Upper lobe of left lung (tissue), 6 donors: ENCODE measurements at regions not wholly inside any gene's neighbourhood (a gene's known extent, or its start where the extent isn't known, plus 50 kb on each side); places are given as distances from the start of the nearest gene placed in this dataset.
"Not testable (repeated sequence)": the region's sequence is repeated elsewhere in the genome, so short reads cannot be mapped to it uniquely, and the experiment has no call there.

Experiments used
- ATAC-seq, 2 donors: fragments of 200-7000 bp; cut with Tn5 transposase; one replicate each; pipeline ENCODE4 v1.9.1; 2022; ENCODE audit warnings: mild to moderate bottlenecking in 2 of 2, moderate library complexity in 2 of 2; ENCODE audit not compliant: low FRiP score in 2 of 2
- DNase-seq, 2 donors: peaks; one replicate each; pipeline ENCODE4 v3.0.0-alpha.2; 2019 to 2020
- H3K27ac ChIP-seq, 4 donors: fragments of 200-600 bp; sonication (generic); one replicate each; pipeline ENCODE4 v1.5.1; 2016 to 2019
- H3K27me3 ChIP-seq, 4 donors: fragments of 200-600 bp; sonication (generic); one replicate each; pipeline ENCODE4 v1.5.1; 2017 to 2019
- H3K36me3 ChIP-seq, 4 donors: fragments of 200-600 bp; sonication (generic); one replicate each; pipeline ENCODE4 v1.5.1; 2016 to 2019
- H3K4me1 ChIP-seq, 4 donors: fragments of 200-600 bp; sonication (generic); one replicate each; pipeline ENCODE4 v1.5.1; 2018 to 2019
- H3K4me3 ChIP-seq, 4 donors: fragments of 200-600 bp; sonication (generic); one replicate each; pipeline ENCODE4 v1.5.1; 2017 to 2019; ENCODE audit warnings: mild to moderate bottlenecking in 2 of 4, moderate library complexity in 1 of 4
- H3K9me3 ChIP-seq, 4 donors: fragments of 200-600 bp; sonication (generic); one replicate each; pipeline ENCODE4 v1.5.1; 2018 to 2019
- CTCF ChIP-seq, 6 experiments: fragments of 450-650 bp in 4 of 6; fragments of 200-600 bp in 2 of 6; sonication (generic) in 2 of 6; IDR thresholded peaks; one replicate each; pipeline ENCODE4 v1.5.1; 2016 to 2019; ENCODE audit warnings: antibody characterized with exemption in 6 of 6
- EP300 ChIP-seq, 4 donors: sonication (generic); formaldehyde crosslinking; IDR thresholded peaks; one replicate each; pipeline ENCODE4 v1.5.1; 2017; ENCODE audit warnings: antibody characterized with exemption in 4 of 4, control low read depth in 2 of 4
- POLR2A ChIP-seq, 4 donors: fragments of 450-650 bp; IDR thresholded peaks; one replicate each; pipeline ENCODE4 v1.5.1; 2016 to 2017; ENCODE audit warnings: antibody characterized with exemption in 4 of 4, mild to moderate bottlenecking in 2 of 4
- POLR2AphosphoS5 ChIP-seq, 2 donors: sonication (generic); formaldehyde crosslinking; IDR thresholded peaks; one replicate each; pipeline ENCODE4 v1.5.1; 2017; ENCODE audit warnings: antibody characterized with exemption in 2 of 2
- WGBS, 2 donors: methylation state at CpG; one replicate each; pipeline ENCODE4 v1.1.5; 2017 to 2018; 5-methylcytosine and 5-hydroxymethylcytosine counted together
- donor health status: DM: no; HTN: no; CAD: no; lungs with moderate emphysema.
- donor health status: DM: no; HTN: yes; CAD: no; lungs with severe emphysema.

GRCh38 chr9:40913096-40913719 lies 215.3 kb downstream of the FOXD4L6 start:
- Histone ChIP-seq H3K36me3 (no peaks in the 10 kb centered on the region), H3K27ac (no peak overlapping the region), H3K4me1 (no peaks in the 10 kb centered on the region), H3K27me3 (no peaks in the 10 kb centered on the region), H3K9me3 (peaks cover 56 to 95% (median 89%) of the 10 kb centered on the region in 4 donors), H3K4me3 (no peak overlapping the region)
- ATAC-seq, result peak; percentile 2 to 16
- no peak for DNase-seq
- WGBS, 2 donors, result 66 to 71% methylated on average over 11 of the region's 11 CpGs
- TF ChIP-seq CTCF (IDR thresholded peaks at IDR 0.05) (no peak), POLR2AphosphoS5 (IDR thresholded peaks at IDR 0.05) (no peak), POLR2A (IDR thresholded peaks at IDR 0.05) (no peak), EP300 (IDR thresholded peaks at IDR 0.05) (no peak)

- not testable (repeated sequence) for ATAC-seq, H3K27me3 ChIP-seq, H3K4me1 ChIP-seq, H3K27ac ChIP-seq, H3K36me3 ChIP-seq, H3K4me3 ChIP-seq, DNase-seq
- WGBS, 2 donors, result 71 to 76% methylated on average over 4 of the region's 4 CpGs
- peaks cover 61 to 96% (median 94%) of the 10 kb centered on the region in 4 donors for H3K9me3 ChIP-seq
Observed at GRCh38 chr9:40912679-40913078, 215.8 kb downstream of the FOXD4L6 start.

GRCh38 chr9:40911647-40912046 lies 216.8 kb downstream of the FOXD4L6 start:
- ATAC-seq, result no peak
- no peak for TF ChIP-seq EP300 (IDR thresholded peaks at IDR 0.05)
- no peak for TF ChIP-seq POLR2A (IDR thresholded peaks at IDR 0.05)
- TF ChIP-seq POLR2AphosphoS5 (IDR thresholded peaks at IDR 0.05), result no peak
- no peak for TF ChIP-seq CTCF (IDR thresholded peaks at IDR 0.05)
- no peak for DNase-seq
- Histone ChIP-seq H3K27ac (no peak overlapping the region), H3K36me3 (no peaks in the 10 kb centered on the region), H3K9me3 (peaks cover 70 to 100% (median 98%) of the 10 kb centered on the region in 4 donors), H3K4me1 (no peaks in the 10 kb centered on the region), H3K27me3 (no peaks in the 10 kb centered on the region), H3K4me3 (no peak overlapping the region)
- WGBS, 2 donors, result 79 to 80% methylated on average over 5 of the region's 5 CpGs

- not testable (repeated sequence) for H3K36me3 ChIP-seq, H3K4me3 ChIP-seq, H3K27ac ChIP-seq, H3K4me1 ChIP-seq, H3K27me3 ChIP-seq, ATAC-seq, DNase-seq
- WGBS, 2 donors, result 77 to 78% methylated on average over 8 of the region's 8 CpGs
- H3K9me3 ChIP-seq, result peaks cover 74 to 100% (median 98%) of the 10 kb centered on the region in 4 donors
Observed at GRCh38 chr9:40910995-40911394, 217.5 kb downstream of the FOXD4L6 start.

- no peak for TF ChIP-seq EP300 (IDR thresholded peaks at IDR 0.05)
- TF ChIP-seq CTCF (IDR thresholded peaks at IDR 0.05), result no peak
- TF ChIP-seq POLR2AphosphoS5 (IDR thresholded peaks at IDR 0.05), result no peak
- no peak for TF ChIP-seq POLR2A (IDR thresholded peaks at IDR 0.05)
- 80 to 86% methylated on average over 4 of the region's 4 CpGs for WGBS, 2 donors
- ATAC-seq, result no peak
- DNase-seq, result no peak
- Histone ChIP-seq H3K9me3 (peaks cover 73 to 100% (median 99%) of the 10 kb centered on the region in 4 donors), H3K27me3 (no peaks in the 10 kb centered on the region), H3K4me1 (no peaks in the 10 kb centered on the region), H3K4me3 (no peak overlapping the region), H3K36me3 (no peaks in the 10 kb centered on the region), H3K27ac (no peak overlapping the region)
Observed at GRCh38 chr9:40909821-40910220, 218.7 kb downstream of the FOXD4L6 start.

GRCh38 chr9:40909111-40909510 lies 219.4 kb downstream of the FOXD4L6 start:
- H3K27me3 ChIP-seq, H3K4me1 ChIP-seq, H3K4me3 ChIP-seq, DNase-seq, ATAC-seq, H3K36me3 ChIP-seq, H3K27ac ChIP-seq: not testable (repeated sequence)
- 81 to 82% methylated on average over 8 of the region's 8 CpGs for WGBS, 2 donors
- H3K9me3 ChIP-seq, result peaks cover 76 to 100% (median 99%) of the 10 kb centered on the region in 4 donors
